Neural progenitor cell (in vitro differentiated cells): ENCODE measurements at regions not wholly inside any gene's neighbourhood (a gene's known extent, or its start where the extent isn't known, plus 50 kb on each side); places are given as distances from the start of the nearest gene placed in this dataset.

Experiments
- DNase-seq: peaks from one replicate; pipeline ENCODE4 v3.0.0-alpha.2; 2016; ENCODE audit warnings: low spot score
- H2AFZ ChIP-seq: fragments of 200-600 bp; sonication (generic); replicated peaks from 2 replicates; pipeline ENCODE4 v1.6.1; 2016; ENCODE audit warnings: antibody characterized with exemption
- H3F3A ChIP-seq: fragments of 200-600 bp; sonication (generic); 2 replicates; pipeline ENCODE4 v1.6.1; 2016; ENCODE audit warnings: antibody characterized with exemption, low read depth
- H3K27ac ChIP-seq: fragments of 200-600 bp; sonication (generic); 2 replicates; pipeline ENCODE4 v1.5.1; 2016; ENCODE audit warnings: mild to moderate bottlenecking
- H3K27me3 ChIP-seq: fragments of 200-600 bp; sonication (generic); 2 replicates; pipeline ENCODE4 v1.6.1; 2016; ENCODE audit warnings: mild to moderate bottlenecking, moderate library complexity
- H3K36me3 ChIP-seq: fragments of 200-600 bp; sonication (generic); 2 replicates; pipeline ENCODE4 v1.5.1; 2016
- H3K4me1 ChIP-seq: fragments of 200-600 bp; sonication (generic); 2 replicates; pipeline ENCODE4 v1.6.1; 2016; ENCODE audit warnings: mixed run types
- H3K4me2 ChIP-seq: fragments of 200-600 bp; sonication (generic); 2 replicates; pipeline ENCODE4 v1.6.1; 2016
- H3K4me3 ChIP-seq: fragments of 200-600 bp; sonication (generic); 2 replicates; pipeline ENCODE4 v1.5.1; 2016
- H3K79me2 ChIP-seq: fragments of 200-600 bp; sonication (generic); 2 replicates; pipeline ENCODE4 v1.6.1; 2016; ENCODE audit warnings: low read depth
- H3K9ac ChIP-seq: fragments of 200-600 bp; sonication (generic); 2 replicates; pipeline ENCODE4 v1.6.1; 2016
- H3K9me3 ChIP-seq: fragments of 200-600 bp; sonication (generic); 2 replicates; pipeline ENCODE4 v1.5.1; 2016; ENCODE audit warnings: low read depth
- H4K20me1 ChIP-seq: fragments of 200-600 bp; sonication (generic); 2 replicates; pipeline ENCODE4 v1.6.1; 2016; ENCODE audit warnings: low read depth
- H3K27ac Mint-ChIP-seq: 3 replicates; pipeline ENCODE4 v1.8.0; 2021; ENCODE audit warnings: mixed read lengths
- H3K27me3 Mint-ChIP-seq: 2 replicates; pipeline ENCODE4 v1.8.0; 2022; ENCODE audit warnings: low read depth, mild to moderate bottlenecking, inconsistent platforms, moderate library complexity, mixed read lengths; ENCODE audit not compliant: insufficient read depth
- H3K36me3 Mint-ChIP-seq: 3 replicates; pipeline ENCODE4 v1.8.0; 2021; ENCODE audit warnings: mixed read lengths
- H3K4me1 Mint-ChIP-seq: 3 replicates; pipeline ENCODE4 v1.8.0; 2021; ENCODE audit warnings: mixed read lengths
- H3K4me3 Mint-ChIP-seq: 3 replicates; pipeline ENCODE4 v1.8.0; 2021; ENCODE audit warnings: mild to moderate bottlenecking, moderate library complexity, mixed read lengths
- H3K9me3 Mint-ChIP-seq: 3 replicates; pipeline ENCODE4 v1.8.0; 2020; ENCODE audit warnings: mixed read lengths
- EZH2 ChIP-seq: fragments of 200-600 bp; sonication (generic); IDR thresholded peaks from 2 replicates; pipeline ENCODE4 v1.6.1; 2017; ENCODE audit warnings: antibody characterized with exemption, mild to moderate bottlenecking, moderate library complexity
- EZH2phosphoT487 ChIP-seq: fragments of 200-600 bp; sonication (generic); IDR thresholded peaks from 2 replicates; pipeline ENCODE4 v1.6.1; 2017; ENCODE audit warnings: antibody characterized with exemption
- TF ChIP-seq, protein P1 (sequence below): fragments of 200-600 bp; sonication (generic); IDR thresholded peaks from 2 replicates; pipeline ENCODE4 v1.5.1; 2017; ENCODE audit warnings: antibody characterized with exemption, mild to moderate bottlenecking

DNA sequence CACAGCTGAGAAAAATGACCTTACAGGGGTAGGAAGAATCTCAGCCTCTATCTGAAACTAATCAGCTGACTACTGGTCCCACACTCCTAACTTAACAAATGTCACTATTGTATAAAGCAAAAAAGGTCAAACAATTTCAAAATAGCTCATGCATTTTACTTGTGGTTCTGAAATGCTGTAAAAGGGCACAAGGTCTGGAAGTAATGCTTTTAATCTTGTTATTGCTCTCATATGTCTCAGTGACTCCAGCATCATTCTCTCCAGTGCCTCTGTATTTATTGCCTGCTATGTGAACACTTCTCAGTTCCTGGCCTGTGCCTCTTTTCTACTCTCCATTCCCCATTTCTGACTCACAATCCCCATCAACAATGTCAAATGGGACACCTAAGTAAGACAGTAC is 937.7 kb downstream of the CDH11 start:
- no peaks in the 10 kb centered on the region for H3K9me3 ChIP-seq
- no peak overlapping the region for H3K9ac ChIP-seq

DNA sequence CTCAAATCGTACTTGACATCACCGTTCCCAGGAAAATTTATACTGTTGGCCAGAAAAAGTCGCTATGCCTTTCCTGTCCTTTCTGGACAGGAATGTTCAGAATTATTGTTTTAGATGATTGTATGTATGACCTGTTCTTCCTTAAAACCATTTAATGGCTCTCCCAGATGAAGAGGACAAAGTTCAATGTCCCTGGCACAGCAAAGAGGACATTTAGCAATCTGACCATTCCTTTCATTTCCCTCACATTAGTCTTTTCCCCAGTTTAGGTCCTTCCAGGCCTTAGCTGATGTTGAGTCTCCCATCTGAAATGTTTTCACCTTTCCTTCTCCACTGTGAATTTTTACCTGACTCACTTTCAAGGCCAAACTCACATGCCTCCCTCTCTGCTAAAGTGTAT is 938.9 kb downstream of the CDH11 start:
- Mint-ChIP-seq H3K9me3 (peaks cover 15% of the 10 kb centered on the region), H3K4me1 (no peaks in the 10 kb centered on the region), H3K4me3 (no peak overlapping the region), H3K27me3 (peaks cover 3% of the 10 kb centered on the region), H3K27ac (no peak overlapping the region), H3K36me3 (no peaks in the 10 kb centered on the region)
- Histone ChIP-seq H3K4me3 (no peak overlapping the region), H3K9me3 (no peaks in the 10 kb centered on the region), H3K27ac (no peak overlapping the region), H3K4me1 (no peaks in the 10 kb centered on the region), H3K9ac (no peak overlapping the region), H3K36me3 (no peaks in the 10 kb centered on the region), H2AFZ (no peak overlapping the region), H3K27me3 (no peaks in the 10 kb centered on the region), H3F3A (no peaks in the 10 kb centered on the region), H3K79me2 (no peaks in the 10 kb centered on the region), H4K20me1 (no peaks in the 10 kb centered on the region), H3K4me2 (no peak overlapping the region)
- TF ChIP-seq EZH2phosphoT487 (no peak), EZH2 (no peak)
- TF ChIP-seq, protein P1, sequence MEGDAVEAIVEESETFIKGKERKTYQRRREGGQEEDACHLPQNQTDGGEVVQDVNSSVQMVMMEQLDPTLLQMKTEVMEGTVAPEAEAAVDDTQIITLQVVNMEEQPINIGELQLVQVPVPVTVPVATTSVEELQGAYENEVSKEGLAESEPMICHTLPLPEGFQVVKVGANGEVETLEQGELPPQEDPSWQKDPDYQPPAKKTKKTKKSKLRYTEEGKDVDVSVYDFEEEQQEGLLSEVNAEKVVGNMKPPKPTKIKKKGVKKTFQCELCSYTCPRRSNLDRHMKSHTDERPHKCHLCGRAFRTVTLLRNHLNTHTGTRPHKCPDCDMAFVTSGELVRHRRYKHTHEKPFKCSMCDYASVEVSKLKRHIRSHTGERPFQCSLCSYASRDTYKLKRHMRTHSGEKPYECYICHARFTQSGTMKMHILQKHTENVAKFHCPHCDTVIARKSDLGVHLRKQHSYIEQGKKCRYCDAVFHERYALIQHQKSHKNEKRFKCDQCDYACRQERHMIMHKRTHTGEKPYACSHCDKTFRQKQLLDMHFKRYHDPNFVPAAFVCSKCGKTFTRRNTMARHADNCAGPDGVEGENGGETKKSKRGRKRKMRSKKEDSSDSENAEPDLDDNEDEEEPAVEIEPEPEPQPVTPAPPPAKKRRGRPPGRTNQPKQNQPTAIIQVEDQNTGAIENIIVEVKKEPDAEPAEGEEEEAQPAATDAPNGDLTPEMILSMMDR = no peak
- DNase-seq = no peak

More for the DNA sequence above, 937.7 kb downstream of the CDH11 start:
- no peak overlapping the region for H3K27ac Mint-ChIP-seq
- Histone ChIP-seq H3K4me1 (no peaks in the 10 kb centered on the region), H4K20me1 (no peaks in the 10 kb centered on the region), H3K4me3 (no peak overlapping the region), H3K36me3 (no peaks in the 10 kb centered on the region), H3K27ac (no peak overlapping the region), H2AFZ (no peak overlapping the region), H3K27me3 (no peaks in the 10 kb centered on the region), H3K4me2 (no peak overlapping the region), H3K79me2 (no peaks in the 10 kb centered on the region), H3F3A (no peaks in the 10 kb centered on the region)
- H3K4me1 Mint-ChIP-seq = no peaks in the 10 kb centered on the region
- DNase-seq = no peak
- H3K27me3 Mint-ChIP-seq = peaks cover 2% of the 10 kb centered on the region
- H3K4me3 Mint-ChIP-seq = no peak overlapping the region
- TF ChIP-seq EZH2phosphoT487 = no peak
- TF ChIP-seq, protein P1 = no peak
- no peaks in the 10 kb centered on the region for H3K36me3 Mint-ChIP-seq
- H3K9me3 Mint-ChIP-seq = peaks cover 5% of the 10 kb centered on the region

DNA sequence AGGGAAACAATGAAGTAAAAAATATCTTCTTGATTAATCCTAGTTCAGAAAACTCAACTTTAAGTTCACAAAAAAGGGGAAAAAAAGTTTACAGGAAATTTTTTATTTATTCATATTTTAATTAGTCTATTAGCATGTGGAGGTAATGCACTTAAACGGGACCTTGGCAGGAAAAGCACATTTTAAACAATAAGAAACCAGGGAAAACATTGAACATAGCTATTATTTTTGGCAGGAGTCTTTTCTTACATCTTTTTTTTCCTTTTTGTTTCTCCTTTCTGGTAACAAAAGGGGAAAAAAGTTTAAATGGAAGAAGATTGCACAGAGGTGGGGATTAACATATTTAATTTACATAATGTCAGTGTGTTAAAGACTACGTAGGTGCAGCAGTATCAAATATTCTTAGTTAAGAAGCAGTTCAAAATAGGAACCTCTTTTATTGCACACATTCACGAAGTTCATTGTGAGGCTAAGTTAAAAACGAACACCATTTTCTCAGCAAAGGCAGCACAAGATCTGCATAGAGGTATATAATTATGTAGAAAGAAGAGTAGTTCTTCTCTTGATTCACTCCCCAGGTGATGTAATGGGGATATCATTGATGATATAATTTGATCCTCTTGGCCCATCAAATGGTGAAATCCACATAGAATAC is 940.5 kb downstream of the CDH11 start:
- Mint-ChIP-seq H3K36me3 (peaks cover 2% of the 10 kb centered on the region), H3K9me3 (peaks cover 24% of the 10 kb centered on the region), H3K27me3 (peaks cover 3% of the 10 kb centered on the region), H3K4me1 (no peaks in the 10 kb centered on the region), H3K4me3 (no peak overlapping the region), H3K27ac (no peak overlapping the region)
- TF ChIP-seq EZH2 = no peak
- no peak for TF ChIP-seq EZH2phosphoT487
- TF ChIP-seq, protein P1 = no peak
- Histone ChIP-seq H3K36me3 (no peaks in the 10 kb centered on the region), H2AFZ (no peak overlapping the region), H3K9ac (no peak overlapping the region), H3K4me2 (no peak overlapping the region), H3F3A (no peaks in the 10 kb centered on the region), H3K27me3 (no peaks in the 10 kb centered on the region), H3K4me1 (no peaks in the 10 kb centered on the region), H3K9me3 (no peaks in the 10 kb centered on the region), H4K20me1 (no peaks in the 10 kb centered on the region), H3K79me2 (no peaks in the 10 kb centered on the region), H3K27ac (no peak overlapping the region), H3K4me3 (no peak overlapping the region)
- DNase-seq = no peak
